Esophagus muscularis mucosa (tissue), 4 donors: ENCODE measurements at regions not wholly inside any gene's neighbourhood (a gene's known extent, or its start where the extent isn't known, plus 50 kb on each side); places are given as distances from the start of the nearest gene placed in this dataset.

Experiments used
- EP300 ChIP-seq: sonication (generic); formaldehyde crosslinking; IDR thresholded peaks from one replicate; pipeline ENCODE4 v1.6.1; 2017; ENCODE audit warnings: antibody characterized with exemption
- POLR2A ChIP-seq: fragments of 450-650 bp; IDR thresholded peaks from one replicate; pipeline ENCODE4 v1.6.1; 2017; ENCODE audit warnings: antibody characterized with exemption, moderate library complexity, mild to moderate bottlenecking, low read depth
- TF ChIP-seq, protein P1 (sequence below), 3 experiments: fragments of 200-600 bp in 2 of 3; fragments of 450-650 bp in 1 of 3; sonication (generic) in 2 of 3; IDR thresholded peaks; one replicate each; pipeline ENCODE4 v1.5.1; 2017 to 2019; ENCODE audit warnings: antibody characterized with exemption in 3 of 3, mild to moderate bottlenecking in 2 of 3, moderate library complexity in 1 of 3

DNA sequence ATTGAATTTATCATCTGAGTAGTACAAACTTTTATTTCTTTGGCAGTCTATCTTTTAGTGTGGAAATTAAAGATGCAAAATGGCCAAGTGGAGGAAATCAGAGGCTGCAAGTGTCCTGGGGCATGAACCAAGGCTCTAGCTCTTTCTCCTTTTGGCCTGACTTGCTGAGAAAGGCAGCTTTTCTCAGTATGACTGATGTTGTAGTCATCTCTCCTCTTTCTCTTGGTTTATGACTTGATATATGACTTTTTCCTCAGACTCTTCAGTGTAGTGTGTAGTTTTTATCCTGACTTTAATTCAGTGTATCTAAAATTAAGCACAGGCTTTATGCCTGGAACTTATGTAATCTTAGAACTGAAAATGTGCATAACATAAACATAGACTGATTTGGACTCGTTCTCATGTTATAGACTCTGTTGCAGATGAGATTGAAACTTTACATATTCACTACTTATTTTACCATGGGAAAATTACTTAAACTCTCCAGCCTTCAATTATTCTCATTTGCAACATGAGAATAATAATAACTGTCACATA lies 65.7 kb downstream of the SLITRK5 start:
- TF ChIP-seq EP300 = no peak
- TF ChIP-seq, protein P1, sequence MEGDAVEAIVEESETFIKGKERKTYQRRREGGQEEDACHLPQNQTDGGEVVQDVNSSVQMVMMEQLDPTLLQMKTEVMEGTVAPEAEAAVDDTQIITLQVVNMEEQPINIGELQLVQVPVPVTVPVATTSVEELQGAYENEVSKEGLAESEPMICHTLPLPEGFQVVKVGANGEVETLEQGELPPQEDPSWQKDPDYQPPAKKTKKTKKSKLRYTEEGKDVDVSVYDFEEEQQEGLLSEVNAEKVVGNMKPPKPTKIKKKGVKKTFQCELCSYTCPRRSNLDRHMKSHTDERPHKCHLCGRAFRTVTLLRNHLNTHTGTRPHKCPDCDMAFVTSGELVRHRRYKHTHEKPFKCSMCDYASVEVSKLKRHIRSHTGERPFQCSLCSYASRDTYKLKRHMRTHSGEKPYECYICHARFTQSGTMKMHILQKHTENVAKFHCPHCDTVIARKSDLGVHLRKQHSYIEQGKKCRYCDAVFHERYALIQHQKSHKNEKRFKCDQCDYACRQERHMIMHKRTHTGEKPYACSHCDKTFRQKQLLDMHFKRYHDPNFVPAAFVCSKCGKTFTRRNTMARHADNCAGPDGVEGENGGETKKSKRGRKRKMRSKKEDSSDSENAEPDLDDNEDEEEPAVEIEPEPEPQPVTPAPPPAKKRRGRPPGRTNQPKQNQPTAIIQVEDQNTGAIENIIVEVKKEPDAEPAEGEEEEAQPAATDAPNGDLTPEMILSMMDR (IDR thresholded peaks at IDR 0.05) = no peak
- no peak for TF ChIP-seq POLR2A
